Activated CD8-positive, alpha-beta T cell treated with anti-CD3 and anti-CD28 coated beads, Interleukin-2, amount 10 ng/mL, durations not matched to agents 7 days and 5 days (primary cell): ENCODE measurements at regions not wholly inside any gene's neighbourhood (a gene's known extent, or its start where the extent isn't known, plus 50 kb on each side); places are given as distances from the start of the nearest gene placed in this dataset.

ENCODE experiments used
- ATAC-seq: fragments of 150-1000 bp; cut with Tn5 transposase; one replicate; pipeline ENCODE4 v1.10.0; 2021; ENCODE audit warnings: moderate library complexity
- CTCF ChIA-PET: fragments of 350-600 bp; sonication (Branson Sonifier 250); formaldehyde crosslinking; loops from one replicate; lab custom pipeline; 2021; ENCODE audit warnings: antibody characterized with exemption; lab: Charles Lee
- POLR2A ChIA-PET: fragments of 350-600 bp; sonication (Branson Sonifier 250); formaldehyde crosslinking; loops from one replicate; lab custom pipeline; 2021; ENCODE audit warnings: antibody characterized with exemption; lab: Charles Lee
- DNase-seq: peaks from one replicate; pipeline ENCODE4 v3.0.0-alpha.2; 2020
- H3K27ac Mint-ChIP-seq: one replicate; pipeline ENCODE4 v1.8.0; 2021; ENCODE audit warnings: mild to moderate bottlenecking, mixed read lengths
- H3K27me3 Mint-ChIP-seq: one replicate; pipeline ENCODE4 v1.8.0; 2021; ENCODE audit warnings: low read depth, mixed read lengths
- H3K36me3 Mint-ChIP-seq: one replicate; pipeline ENCODE4 v1.8.0; 2021; ENCODE audit warnings: low read depth, mixed read lengths
- H3K4me1 Mint-ChIP-seq: one replicate; pipeline ENCODE4 v1.8.0; 2021; ENCODE audit warnings: low read depth, mixed read lengths
- H3K4me3 Mint-ChIP-seq: one replicate; pipeline ENCODE4 v1.8.0; 2021; ENCODE audit warnings: mild to moderate bottlenecking, mixed read lengths
- H3K9me3 Mint-ChIP-seq: one replicate; pipeline ENCODE4 v1.8.0; 2022; ENCODE audit warnings: mixed read lengths; ENCODE audit not compliant: insufficient read depth

GRCh38 chr15:93178371-93178770, 89.4 kb upstream of the RGMA start:
- ATAC-seq (no peak), DNase-seq (no peak)
- H3K36me3 Mint-ChIP-seq, result no peaks in the 10 kb centered on the region
- peaks cover 3% of the 10 kb centered on the region for H3K27me3 Mint-ChIP-seq
- no peaks in the 10 kb centered on the region for H3K9me3 Mint-ChIP-seq
- H3K27ac Mint-ChIP-seq, result no peak overlapping the region
- H3K4me1 Mint-ChIP-seq, result peaks cover 4% of the 10 kb centered on the region
- no peak overlapping the region for H3K4me3 Mint-ChIP-seq
- CTCF ChIA-PET, result no interaction called here
- POLR2A ChIA-PET, result no interaction called here

- ATAC-seq (no peak), DNase-seq (no peak)
- Mint-ChIP-seq H3K27me3 (peaks cover 8% of the 10 kb centered on the region), H3K4me3 (no peak overlapping the region), H3K27ac (no peak overlapping the region), H3K9me3 (no peaks in the 10 kb centered on the region), H3K36me3 (no peaks in the 10 kb centered on the region), H3K4me1 (peaks cover 4% of the 10 kb centered on the region)
- ChIA-PET CTCF (no interaction called here), POLR2A (no interaction called here)
Measured at GRCh38 chr15:93176065-93176464, 87.1 kb upstream of the RGMA start.

DNA sequence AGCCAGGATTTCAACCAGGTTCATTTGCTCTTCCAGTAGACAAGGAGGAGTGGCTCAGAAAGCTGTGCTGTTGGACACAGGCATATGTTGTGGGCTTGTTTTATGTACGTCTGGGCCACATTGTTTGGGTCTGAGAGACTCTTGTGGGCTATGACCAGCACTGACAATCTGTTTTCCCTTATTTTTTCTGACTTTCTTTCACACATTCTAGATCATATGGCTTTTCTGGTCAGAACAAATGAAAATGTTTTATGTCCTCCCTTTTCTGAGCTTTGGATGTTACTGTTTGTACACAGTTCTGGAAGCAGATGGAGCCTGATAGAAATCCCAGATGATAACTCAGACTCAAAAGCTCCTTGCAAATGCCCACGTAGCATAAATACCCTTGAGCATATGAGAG, 85.8 kb upstream of the RGMA start:
- DNase-seq (no peak), ATAC-seq (no peak)
- Mint-ChIP-seq H3K9me3 (no peaks in the 10 kb centered on the region), H3K27ac (no peak overlapping the region), H3K36me3 (no peaks in the 10 kb centered on the region), H3K4me1 (peaks cover 4% of the 10 kb centered on the region), H3K27me3 (peaks cover 8% of the 10 kb centered on the region), H3K4me3 (no peak overlapping the region)
- ChIA-PET POLR2A (no interaction called here), CTCF (interaction anchor here (0.9 kb wide), 1 partner anchor 107 kb away, joined by 3 read pairs; no protein-coding TSS in a partner anchor)

- Mint-ChIP-seq H3K4me1 (no peaks in the 10 kb centered on the region), H3K27me3 (peaks cover 8% of the 10 kb centered on the region), H3K9me3 (no peaks in the 10 kb centered on the region), H3K27ac (no peak overlapping the region), H3K36me3 (no peaks in the 10 kb centered on the region), H3K4me3 (no peak overlapping the region)
- POLR2A ChIA-PET, result no interaction called here
- no peak for DNase-seq
- ATAC-seq, result no peak
- CTCF ChIA-PET, result no interaction called here
Measured at GRCh38 chr15:93173369-93173768, 84.4 kb upstream of the RGMA start.

DNA sequence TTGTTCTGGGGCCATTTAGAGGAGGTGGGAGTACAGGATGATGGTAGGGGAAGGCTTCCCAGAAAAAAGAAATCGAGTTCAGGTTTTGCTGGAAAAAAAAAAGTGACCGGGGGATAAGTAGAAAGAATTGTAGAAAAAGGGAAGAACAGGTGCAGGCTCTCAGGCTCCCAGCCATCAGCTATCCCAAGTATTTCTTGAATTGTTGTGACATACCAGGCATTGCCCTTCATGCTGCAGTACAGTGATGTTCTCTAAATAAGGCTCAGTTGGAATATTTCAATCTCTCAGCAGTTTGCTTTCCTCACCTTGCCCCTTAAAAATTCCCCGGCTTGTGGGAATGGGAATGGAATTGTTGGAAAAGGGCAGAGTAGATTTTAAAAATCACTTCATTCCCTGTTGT, 82.5 kb upstream of the RGMA start:
- Mint-ChIP-seq H3K27ac (no peak overlapping the region), H3K4me1 (no peaks in the 10 kb centered on the region), H3K9me3 (no peaks in the 10 kb centered on the region), H3K36me3 (no peaks in the 10 kb centered on the region), H3K4me3 (no peak overlapping the region), H3K27me3 (peaks cover 16% of the 10 kb centered on the region)
- POLR2A ChIA-PET, result no interaction called here
- ATAC-seq (no peak), DNase-seq (no peak)
- CTCF ChIA-PET, result no interaction called here

DNA sequence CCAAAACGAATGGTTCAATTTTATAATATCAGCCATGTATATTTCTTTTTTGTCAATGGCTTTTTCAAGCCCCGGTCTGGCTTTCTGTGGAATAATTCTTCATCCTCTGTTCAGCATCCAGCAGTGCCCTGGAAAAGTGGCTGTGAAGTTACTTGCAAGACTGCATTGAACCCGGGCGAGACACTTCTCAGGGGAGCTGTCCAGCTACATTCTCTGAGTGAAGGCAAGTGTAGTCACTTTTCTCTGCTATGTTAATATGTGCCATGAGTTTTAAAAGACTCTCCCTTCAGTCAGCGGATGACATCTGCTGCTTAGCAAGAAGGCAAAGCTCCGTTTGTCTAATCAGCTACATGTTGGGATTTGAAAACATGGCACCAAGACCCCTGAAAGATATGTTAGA, 81.3 kb upstream of the RGMA start:
- ATAC-seq (no peak), DNase-seq (no peak)
- ChIA-PET POLR2A (no interaction called here), CTCF (no interaction called here)
- no peaks in the 10 kb centered on the region for H3K36me3 Mint-ChIP-seq
- no peaks in the 10 kb centered on the region for H3K4me1 Mint-ChIP-seq
- H3K27me3 Mint-ChIP-seq, result peaks cover 18% of the 10 kb centered on the region
- H3K9me3 Mint-ChIP-seq, result no peaks in the 10 kb centered on the region
- H3K27ac Mint-ChIP-seq, result no peak overlapping the region
- no peak overlapping the region for H3K4me3 Mint-ChIP-seq

DNA sequence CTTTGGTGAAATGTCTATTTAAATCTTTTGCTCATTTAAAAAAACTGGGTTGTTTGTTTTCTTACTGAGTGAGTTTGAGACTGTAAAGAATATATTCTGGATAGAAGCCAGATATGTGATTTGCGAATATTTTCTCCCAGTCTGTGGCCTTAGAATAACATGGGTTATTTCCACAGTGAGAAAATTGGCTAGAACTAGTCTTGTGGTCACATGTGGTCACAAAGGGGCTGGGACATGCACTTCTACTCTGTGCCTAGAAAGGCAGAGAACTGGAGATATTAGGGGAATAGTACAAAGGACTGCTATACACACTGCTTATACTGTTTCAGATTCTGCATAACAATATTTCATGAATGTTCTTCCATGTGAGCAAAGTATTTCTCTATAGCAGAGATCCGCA, 79.9 kb upstream of the RGMA start:
- DNase-seq, result no peak
- H3K9me3 Mint-ChIP-seq, result no peaks in the 10 kb centered on the region
- no peak overlapping the region for H3K4me3 Mint-ChIP-seq
- no peaks in the 10 kb centered on the region for H3K36me3 Mint-ChIP-seq
- ChIA-PET POLR2A (no interaction called here), CTCF (no interaction called here)
- ATAC-seq, result no peak
- H3K4me1 Mint-ChIP-seq, result no peaks in the 10 kb centered on the region
- H3K27ac Mint-ChIP-seq, result no peak overlapping the region
- peaks cover 15% of the 10 kb centered on the region for H3K27me3 Mint-ChIP-seq

DNA sequence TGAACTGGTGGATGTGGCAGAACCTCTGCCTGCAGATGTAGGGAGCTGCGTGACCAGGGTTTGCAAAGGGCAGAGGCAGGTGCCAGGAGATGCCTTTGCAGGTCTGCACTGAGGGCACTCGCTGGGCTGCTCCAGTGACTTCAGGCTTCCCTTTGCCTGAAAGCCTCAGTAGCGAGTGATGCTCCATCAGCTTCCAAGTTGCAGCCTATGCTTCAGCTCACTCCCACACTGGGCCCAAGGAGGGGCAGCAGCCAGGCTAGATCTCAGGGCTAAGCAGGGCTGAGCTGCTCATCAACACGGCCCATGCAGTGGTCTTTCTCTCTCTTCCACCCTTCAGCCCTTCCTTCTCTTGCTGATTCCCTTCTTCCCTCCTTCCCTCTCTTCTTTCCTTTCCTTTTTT, 78.3 kb upstream of the RGMA start:
- DNase-seq, result no peak

GRCh38 chr15:93166675-93167074, 77.7 kb upstream of the RGMA start:
- Mint-ChIP-seq H3K36me3 (no peaks in the 10 kb centered on the region), H3K4me3 (no peak overlapping the region), H3K27ac (no peak overlapping the region), H3K4me1 (no peaks in the 10 kb centered on the region), H3K9me3 (no peaks in the 10 kb centered on the region), H3K27me3 (peaks cover 15% of the 10 kb centered on the region)
- ATAC-seq (no peak), DNase-seq (no peak)
- POLR2A ChIA-PET, result no interaction called here
- CTCF ChIA-PET, result no interaction called here

More for the DNA sequence above, 78.3 kb upstream of the RGMA start:
- Mint-ChIP-seq H3K36me3 (no peaks in the 10 kb centered on the region), H3K27me3 (peaks cover 15% of the 10 kb centered on the region), H3K9me3 (no peaks in the 10 kb centered on the region), H3K4me1 (no peaks in the 10 kb centered on the region), H3K27ac (no peak overlapping the region), H3K4me3 (no peak overlapping the region)
- ChIA-PET POLR2A (no interaction called here), CTCF (no interaction called here)
- ATAC-seq, result peak; percentile 19

DNA sequence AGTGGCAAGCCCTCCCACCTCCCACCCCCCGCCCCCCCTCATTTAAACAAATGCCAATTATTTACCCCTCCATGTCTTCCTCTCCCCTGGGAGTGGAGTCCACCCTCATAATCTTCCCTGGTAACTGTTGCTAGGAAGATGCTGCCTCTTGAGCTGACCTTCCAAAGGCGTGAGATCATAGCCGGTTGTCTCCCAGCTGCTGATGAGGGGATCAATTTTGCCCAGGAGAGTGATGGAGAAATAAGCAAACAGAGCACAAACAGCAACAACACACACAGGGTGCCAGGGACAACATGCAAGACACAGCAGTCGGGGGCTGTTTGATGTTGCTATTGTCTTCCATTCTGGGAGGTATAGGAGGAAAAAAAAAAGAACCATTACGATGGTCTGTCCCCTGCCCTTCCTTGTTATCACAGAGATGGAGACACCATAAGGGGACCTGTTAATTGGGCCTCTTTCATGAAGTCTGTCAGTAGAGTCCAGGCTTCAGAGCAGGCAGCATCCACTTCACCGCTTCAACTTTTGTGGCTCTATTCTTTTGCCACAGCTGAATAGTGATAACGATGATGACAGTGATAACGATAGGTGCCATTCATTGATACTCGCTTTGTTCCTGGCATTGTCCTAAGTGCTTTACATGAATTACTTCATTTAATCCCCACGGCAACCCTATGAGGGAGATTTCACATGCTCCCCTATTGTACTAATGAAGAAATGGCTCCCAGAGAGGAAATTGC, 76.9 kb upstream of the RGMA start:
- Mint-ChIP-seq H3K4me3 (no peak overlapping the region), H3K4me1 (no peaks in the 10 kb centered on the region), H3K36me3 (no peaks in the 10 kb centered on the region), H3K27ac (no peak overlapping the region), H3K9me3 (no peaks in the 10 kb centered on the region), H3K27me3 (peaks cover 10% of the 10 kb centered on the region)
- DNase-seq (no peak), ATAC-seq (no peak)
- POLR2A ChIA-PET, result no interaction called here
- CTCF ChIA-PET, result no interaction called here

GRCh38 chr15:93164409-93164808, 75.4 kb upstream of the RGMA start:
- POLR2A ChIA-PET, result no interaction called here
- Mint-ChIP-seq H3K36me3 (no peaks in the 10 kb centered on the region), H3K4me1 (no peaks in the 10 kb centered on the region), H3K9me3 (no peaks in the 10 kb centered on the region), H3K4me3 (no peak overlapping the region), H3K27me3 (peaks cover 10% of the 10 kb centered on the region), H3K27ac (no peak overlapping the region)
- CTCF ChIA-PET, result no interaction called here
- ATAC-seq, result peak; percentile 42
- DNase-seq, result peak; percentile 25

- no peak for DNase-seq
- no peaks in the 10 kb centered on the region for H3K9me3 Mint-ChIP-seq
- ATAC-seq, result no peak
- H3K36me3 Mint-ChIP-seq, result no peaks in the 10 kb centered on the region
- H3K4me1 Mint-ChIP-seq, result no peaks in the 10 kb centered on the region
- H3K27me3 Mint-ChIP-seq, result peaks cover 5% of the 10 kb centered on the region
- H3K27ac Mint-ChIP-seq, result no peak overlapping the region
- no peak overlapping the region for H3K4me3 Mint-ChIP-seq
- ChIA-PET CTCF (no interaction called here), POLR2A (interaction anchor here (0.5 kb wide), 1 partner anchor 647 kb away, joined by 5 read pairs; no protein-coding TSS in a partner anchor)
Measured at GRCh38 chr15:93162560-93162959, 73.5 kb upstream of the RGMA start.

GRCh38 chr15:93159930-93160329, 70.9 kb upstream of the RGMA start:
- ATAC-seq (no peak), DNase-seq (no peak)
- H3K27ac Mint-ChIP-seq, result no peak overlapping the region
- H3K9me3 Mint-ChIP-seq, result no peaks in the 10 kb centered on the region
- POLR2A ChIA-PET, result no interaction called here
- no peaks in the 10 kb centered on the region for H3K27me3 Mint-ChIP-seq
- CTCF ChIA-PET, result no interaction called here
- no peaks in the 10 kb centered on the region for H3K4me1 Mint-ChIP-seq
- no peaks in the 10 kb centered on the region for H3K36me3 Mint-ChIP-seq
- no peak overlapping the region for H3K4me3 Mint-ChIP-seq
